DMS53 treated with DMSO at 0.1 percent for 48 hours (cell line): ENCODE measurements at regions not wholly inside any gene's neighbourhood (a gene's known extent, or its start where the extent isn't known, plus 50 kb on each side); places are given as distances from the start of the nearest gene placed in this dataset.

Experiments
- DNase-seq: peaks from one replicate; lab custom pipeline; 2025; ENCODE audit not compliant: unreplicated experiment; lab: John Stamatoyannopoulos, UW

DNA sequence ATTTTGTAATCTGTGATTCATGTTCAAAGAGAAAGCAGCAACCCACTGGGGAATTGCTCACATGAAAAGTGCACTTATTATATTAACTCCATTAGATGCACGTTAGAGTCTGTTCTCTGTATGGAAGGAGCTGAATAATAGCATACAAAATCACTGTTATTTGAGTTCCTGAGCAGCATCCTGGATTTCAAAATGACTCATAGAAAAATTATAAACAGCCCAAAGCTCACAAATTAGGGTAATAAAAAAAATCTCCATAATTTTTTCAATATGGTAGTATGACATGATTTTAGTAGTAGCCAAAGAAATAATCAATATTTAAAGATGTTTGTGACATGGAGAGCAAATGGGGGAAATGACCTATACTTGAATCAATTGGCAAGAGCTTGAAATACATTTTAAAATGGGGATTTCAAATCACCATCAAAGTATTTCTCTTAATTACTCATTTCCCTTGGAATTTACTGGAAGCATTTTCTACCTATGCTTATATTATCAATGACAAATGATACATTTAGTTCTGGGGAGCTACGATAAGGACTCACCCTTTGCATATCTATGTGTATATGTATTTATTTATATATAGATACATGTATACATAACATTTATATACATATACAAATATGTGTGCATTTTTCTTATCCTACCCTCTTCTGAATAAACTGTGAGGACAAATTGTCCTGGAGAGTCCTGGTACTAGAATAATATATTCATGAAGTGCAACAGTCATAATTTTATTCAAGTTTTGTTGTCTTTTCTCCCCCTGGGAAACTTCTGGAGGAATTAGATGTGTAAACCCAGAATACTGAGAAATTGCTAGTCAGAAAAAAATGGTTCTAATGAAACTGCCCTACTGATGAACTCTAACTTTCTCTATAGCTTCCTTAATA, 116.3 kb downstream of the RPL22L1 start:
- DNase-seq = no peak

DNA sequence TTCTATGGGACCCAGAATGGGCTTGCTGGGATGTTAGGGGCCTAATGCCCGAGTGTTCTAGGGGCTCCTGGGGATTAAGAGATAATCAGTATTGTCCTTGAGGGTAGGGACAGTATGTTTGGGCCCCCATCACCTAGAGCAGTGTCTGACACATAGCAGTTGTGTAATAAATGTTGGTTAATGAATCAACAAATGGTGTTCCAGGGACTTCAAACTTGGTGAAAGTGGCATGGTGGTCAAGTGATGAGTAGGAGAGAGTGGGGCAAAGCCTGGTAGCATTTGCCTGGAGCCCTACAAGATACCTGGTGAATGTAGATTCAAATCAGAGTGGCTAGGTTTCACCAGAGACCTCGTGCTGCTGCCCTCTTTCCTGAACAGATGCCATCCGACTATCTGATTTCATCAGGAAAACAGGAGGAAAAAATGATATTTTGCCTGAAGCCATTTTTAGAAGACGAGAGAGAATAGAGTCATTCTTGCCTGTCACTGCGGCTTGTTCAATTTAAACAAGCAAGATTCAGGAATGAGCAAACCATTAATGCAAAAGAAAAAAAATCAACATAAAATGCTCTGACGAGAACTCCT, 117.3 kb downstream of the RPL22L1 start:
- DNase-seq = no peak

DNA sequence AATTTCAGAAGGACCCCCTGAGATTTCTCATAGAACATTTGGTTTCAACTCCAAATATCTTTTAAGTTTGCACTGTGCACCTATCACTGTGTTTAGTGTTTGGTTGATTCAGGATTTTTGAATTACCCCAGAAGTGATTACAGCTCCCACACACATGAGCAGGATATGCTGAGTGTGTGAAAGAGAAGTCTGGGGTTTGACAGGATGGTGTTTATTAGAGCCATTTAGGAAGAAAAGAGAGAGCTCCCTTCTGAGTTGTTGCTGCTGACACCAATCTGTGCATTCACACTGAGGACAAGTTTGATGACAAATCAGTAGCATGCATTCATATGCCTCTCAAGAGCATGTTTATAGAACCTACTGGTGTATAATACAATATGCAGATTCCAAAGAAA, 118.1 kb downstream of the RPL22L1 start:
- no peak for DNase-seq

DNA sequence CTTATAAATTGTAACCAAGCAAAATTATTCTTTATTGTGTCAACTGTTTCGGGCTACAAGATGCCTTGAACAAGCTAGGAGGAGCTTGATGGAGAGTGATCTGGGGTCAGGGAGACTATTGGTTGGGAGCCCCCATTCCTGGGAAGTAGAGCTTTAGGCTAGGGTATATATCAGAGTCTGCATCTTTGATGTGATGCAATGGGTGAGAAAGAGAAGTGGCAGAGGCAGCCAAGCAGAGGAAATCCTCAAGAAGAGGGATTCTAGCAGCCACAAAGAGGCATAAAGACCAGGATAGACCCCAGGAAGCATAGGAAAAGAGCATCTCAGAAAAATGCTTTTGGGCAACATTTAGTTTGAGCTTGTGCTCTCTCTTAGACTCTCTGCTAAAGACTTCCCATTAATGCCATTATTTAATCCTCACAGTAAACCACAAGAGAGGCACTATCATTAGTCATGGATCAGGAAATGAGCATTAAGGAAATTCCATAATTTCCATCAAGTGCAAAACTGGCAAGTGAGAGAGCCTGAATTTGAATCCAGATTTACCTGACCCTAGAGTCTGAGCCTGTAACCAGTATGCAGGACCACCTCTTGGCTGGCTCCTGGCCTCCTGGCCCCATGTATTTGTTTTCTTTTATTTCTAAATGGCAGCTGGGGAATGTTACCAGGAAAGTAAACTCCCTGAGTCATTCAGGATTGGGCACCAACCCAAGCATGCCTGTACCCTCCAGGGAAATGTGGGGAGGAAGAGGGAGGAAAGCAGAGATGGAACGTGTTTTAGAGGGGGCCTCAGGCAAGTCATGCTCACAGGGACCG, 118.7 kb downstream of the RPL22L1 start:
- DNase-seq = no peak

DNA sequence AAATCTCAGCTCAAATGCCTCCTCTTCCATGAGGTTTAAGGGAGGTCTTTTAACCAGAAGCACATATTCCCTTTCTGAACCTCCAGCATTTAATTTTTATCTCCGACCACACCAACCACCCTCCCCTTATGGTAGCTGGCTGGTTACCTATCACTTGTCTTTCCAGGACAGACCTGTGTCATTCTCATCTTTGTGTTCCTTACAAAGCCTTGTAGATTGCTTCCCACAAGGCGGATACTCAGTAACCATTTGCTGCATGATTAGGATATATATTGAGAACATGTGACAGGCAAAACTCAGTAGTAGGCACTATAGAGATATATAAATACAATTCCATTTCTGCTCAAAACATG, 119.5 kb downstream of the RPL22L1 start:
- DNase-seq = no peak

DNA sequence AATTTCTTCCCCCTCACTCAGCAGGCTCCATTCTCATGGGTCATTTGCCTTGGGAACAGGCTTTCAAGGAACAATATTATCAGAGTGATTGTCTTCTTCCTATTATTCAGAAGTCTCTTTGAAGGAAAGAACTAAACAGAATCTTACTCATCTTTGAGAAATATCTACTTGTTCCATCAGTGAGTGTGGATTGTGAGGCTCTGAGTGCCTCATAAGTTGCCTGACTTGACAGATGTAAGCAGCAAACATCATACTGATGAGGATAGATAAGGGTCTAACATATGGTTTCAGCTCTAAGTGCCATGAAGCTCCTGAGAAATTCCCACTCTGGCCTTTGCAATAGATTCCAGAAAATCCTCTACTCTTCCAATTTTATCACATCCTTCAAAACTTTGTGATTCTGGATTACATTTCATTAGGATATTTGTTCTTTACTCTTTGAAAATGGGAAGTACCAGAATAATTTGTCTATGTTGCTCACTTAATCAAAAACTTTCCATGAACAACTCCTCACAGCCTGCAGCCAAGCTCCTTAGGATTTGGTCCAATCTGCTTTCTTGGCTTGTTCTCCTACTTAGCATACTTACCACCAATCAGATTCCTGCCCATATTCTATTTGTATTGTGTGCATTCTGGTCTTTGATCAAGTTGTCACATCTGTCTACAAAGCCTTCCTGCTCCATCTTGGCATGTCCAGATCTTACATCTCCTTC, 120.1 kb downstream of the RPL22L1 start:
- no peak for DNase-seq

DNA sequence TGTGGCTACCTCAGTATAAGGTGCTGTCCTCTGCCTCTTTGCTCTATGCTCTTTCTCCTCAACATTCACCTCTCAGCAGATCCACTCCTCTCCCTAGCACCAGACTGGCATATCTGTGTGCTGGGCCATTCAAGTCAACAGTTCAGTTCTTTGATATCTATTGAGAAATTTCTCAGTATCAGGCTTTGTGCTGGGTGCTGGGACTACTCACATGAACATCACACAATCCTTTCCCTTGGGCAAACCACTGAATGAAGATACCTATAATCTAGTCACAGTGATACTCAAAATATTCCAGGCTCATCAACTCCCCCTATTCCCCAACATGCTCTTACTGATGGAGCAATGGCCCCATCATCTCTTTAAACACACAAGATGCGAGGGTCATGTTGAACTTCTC, 120.8 kb downstream of the RPL22L1 start:
- no peak for DNase-seq

DNA sequence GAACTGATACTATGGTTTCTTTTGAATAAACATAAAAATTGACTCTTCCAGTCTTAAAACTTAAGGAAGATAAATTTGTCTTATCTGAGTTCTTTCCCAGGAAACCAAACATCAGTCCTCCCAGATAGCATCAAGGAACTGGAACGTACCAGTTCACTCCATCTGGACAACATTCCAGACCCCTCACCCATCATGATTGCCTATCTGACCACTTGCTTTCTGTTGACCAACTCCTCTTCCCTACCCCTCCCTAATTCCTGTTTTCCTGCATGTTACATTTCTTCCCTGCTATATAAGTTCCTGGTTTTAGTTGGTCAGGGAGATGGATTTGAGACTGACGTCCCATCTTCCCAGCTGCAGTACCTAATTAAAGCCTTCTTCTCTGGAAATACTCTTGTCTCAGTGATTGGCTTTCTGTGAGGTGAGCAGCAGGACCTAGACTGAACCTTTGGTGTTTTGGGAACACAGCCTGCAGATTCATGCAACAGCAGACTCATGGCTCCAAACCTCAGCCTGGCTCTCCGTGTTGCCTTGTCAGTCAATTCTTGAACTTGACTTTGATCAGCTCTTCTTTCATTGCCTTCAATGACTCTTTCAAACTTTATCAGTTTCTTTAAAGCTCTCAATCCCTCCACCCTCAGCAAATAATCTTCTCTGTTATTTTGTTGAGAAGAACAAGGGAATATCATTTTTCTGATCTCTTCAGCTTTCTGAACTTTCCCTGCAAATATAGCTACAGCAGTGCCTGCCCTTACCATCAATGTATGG, 123.6 kb downstream of the RPL22L1 start:
- DNase-seq = no peak

DNA sequence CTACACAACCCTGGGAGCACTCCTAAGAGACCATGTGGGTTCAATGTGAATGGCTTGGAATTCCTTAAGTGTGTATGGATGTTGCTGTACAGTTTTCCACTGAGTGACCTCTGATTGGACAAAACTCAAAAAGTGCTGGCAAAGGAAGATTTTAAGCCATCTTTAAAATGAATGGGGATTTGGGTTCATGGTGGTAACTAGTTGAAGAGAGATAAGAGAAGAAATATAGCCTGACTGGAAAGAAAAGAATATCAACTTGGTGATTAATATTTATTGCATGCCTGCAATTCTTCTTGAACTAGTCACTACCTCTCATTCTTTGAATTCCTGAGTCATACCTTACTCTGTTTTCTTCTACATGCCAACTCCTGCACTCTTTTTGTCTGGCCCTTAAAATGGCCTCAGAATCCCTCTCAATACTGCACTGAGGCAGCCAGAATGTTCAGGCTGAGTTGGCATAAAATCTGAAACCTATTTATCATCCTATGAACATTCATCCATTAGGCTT, 124.7 kb downstream of the RPL22L1 start:
- DNase-seq = no peak

DNA sequence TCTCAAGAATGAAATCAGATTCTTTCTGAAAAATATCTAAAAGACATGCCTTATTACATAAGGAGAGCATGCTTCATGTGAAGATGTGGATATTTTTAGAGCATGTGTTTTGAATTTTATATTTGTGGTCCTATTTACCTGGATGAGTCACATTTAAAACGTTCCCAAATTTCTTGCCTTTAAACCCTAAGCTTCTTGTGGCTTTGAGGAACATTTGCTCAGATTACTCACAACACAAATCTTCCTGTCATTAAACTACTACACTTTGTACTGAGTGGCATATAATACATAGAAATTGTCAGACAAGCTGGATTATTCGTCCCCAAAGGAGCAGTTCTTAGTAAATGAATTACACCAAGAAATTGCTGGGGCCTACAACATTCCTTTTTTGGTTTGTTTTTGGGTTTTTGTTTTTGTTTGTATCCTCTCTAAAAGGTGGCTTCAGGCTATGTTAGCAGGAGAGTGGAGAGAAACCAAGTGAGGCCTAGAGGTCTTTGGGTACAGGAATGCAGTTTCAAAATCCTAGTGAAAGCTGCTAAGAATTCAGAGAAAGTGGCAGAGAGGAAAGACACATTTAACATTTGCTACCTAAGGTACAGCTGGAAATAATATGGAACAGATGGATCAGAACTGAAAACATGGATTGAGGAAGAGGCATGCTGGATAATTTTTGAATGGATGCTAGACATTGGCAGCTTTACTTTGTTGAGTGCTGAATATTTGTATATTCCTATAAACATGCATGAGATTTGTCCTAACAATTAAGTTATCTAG, 128.1 kb downstream of the RPL22L1 start:
- DNase-seq = no peak

DNA sequence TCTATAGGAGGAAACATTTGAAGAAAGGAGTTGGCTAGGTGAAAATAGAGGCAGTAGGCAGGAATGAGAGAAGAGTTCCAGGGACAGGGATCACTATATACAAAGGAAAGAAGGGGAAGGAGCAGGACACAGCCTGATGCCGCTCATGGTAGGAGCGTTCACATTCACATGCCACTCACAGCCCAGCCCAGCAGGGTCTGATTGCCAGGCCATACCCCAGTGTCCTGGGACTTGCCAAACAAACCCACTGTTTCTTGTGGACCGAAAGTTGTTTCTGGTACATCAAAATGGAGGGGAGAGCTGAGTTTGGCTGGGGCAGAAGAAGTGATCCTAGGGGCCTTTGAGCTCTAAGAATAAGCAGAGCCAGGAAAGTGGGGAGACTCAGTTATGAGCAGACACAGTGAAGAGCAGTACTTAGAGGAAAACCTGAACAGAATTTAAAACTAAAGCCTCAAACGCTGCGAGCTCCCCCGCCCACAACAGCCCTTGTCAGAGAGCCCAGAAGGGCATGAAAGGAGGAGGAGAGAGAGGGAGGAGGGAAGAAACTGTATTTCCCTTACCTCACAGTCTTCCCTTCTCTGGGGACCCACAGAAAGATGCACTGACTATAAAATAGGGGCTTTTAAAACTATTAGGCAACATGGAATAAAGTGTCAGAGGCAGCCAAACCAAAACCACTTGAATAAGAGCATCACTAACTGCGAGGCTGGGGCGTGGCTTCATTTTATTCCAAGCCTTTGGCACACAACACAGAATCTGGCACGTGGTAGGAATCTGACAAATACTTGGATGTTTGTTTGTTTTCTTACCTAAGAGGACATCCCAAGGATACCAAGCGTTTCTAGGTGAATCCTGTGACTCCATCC, 129.0 kb downstream of the RPL22L1 start:
- no peak for DNase-seq

DNA sequence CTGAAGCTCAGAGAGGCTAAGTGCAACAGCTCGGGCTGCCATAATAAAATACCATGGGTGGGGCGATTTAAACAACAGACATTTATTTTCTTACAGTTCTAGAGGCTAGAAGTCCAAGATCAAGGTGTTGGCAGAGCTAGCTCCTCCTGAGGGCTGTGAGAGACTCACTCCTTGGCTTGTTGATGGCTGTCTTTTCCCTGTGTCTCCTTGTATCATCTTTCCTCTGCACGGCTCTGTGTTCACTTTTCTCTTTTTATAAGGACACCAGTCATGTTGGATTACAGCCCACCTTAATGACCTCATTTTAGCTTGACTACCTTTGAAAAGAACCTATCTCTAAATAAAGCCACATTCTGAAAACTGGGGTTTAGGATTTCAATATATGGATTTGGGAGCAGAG, 129.7 kb downstream of the RPL22L1 start:
- no peak for DNase-seq

DNA sequence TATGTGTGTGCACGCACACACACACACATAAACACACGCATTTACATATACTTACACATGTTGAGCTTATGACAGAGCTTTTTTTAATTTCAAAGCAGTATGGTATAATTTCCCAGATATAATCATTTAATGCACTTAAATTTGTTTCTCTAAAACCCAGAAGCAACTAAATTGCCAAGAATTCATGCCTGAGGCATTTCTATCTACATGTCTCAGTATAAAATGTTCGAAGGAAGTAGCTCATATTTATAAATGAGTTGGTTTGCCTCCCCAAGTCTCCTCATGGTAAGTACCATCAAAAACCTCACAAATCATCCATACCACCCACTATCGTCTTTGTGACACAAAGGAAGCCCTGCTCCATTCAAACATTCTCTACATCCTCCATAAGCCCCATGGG, 130.6 kb downstream of the RPL22L1 start:
- no peak for DNase-seq

DNA sequence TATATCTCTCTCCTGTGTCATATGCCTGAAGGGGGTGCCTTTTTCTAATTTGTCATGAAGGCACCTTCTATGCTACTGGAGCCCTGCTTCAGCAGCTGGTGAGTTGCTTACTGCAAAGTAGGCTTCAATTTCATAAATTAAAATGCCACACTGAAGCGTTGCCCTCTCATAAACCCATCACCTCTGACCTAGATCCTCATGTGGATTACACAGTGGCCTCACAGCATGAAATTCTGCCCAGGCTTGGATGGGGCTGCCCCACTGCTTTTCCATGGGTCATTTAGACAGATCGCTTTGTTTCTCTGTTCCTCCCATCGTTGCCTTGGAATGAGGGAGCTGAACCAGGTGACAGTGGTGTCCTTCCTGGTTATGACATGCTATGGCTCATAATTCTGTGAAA, 131.2 kb downstream of the RPL22L1 start:
- DNase-seq = no peak

DNA sequence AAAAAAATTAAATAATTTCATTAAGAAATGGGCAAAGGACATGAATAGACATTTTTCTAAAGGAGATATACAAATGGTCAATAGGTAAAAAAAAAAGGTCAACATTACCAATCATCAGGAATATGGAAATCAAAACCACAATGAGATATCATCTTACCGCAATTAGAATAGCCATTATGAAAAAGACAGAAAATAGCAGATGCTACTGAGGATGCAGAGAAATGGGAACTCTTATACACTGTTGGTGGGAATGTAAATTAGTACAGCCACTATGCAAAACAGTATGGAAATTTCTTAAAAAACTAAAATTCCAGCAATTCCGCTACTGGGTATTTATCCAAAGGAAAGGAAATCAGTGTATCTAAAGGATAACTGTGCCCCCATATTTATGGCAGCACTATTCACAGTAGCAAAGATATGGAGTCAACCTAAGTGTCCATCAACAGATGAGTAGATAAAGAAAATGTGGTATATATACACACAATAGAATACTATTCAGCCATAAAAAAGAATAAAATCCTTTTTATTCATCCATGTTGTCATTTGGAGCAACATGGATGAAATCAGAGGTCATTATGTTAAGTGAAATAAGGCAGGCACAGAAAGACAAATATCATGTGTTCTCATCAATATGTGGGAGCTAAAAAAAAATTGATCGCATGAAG, 132.4 kb downstream of the RPL22L1 start:
- DNase-seq = no peak

DNA sequence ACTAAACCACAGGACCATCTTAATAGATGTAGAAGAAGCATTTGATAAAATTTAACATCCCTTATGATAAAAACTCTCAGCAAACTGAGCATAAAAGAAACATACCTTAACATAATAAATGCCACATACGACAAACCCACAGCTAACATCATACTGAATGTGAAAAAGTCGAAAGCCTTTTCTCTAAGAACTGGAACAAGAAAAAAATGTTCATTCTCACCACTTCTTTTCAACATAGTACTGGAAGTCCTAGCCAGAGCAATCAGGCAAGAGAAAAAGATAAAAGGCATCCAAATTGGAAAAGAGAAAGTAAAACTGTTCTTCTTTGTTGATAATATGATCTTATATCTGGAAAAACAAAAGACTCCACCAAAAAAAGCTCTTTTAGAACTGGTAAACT, 134.2 kb downstream of the RPL22L1 start:
- DNase-seq = no peak

DNA sequence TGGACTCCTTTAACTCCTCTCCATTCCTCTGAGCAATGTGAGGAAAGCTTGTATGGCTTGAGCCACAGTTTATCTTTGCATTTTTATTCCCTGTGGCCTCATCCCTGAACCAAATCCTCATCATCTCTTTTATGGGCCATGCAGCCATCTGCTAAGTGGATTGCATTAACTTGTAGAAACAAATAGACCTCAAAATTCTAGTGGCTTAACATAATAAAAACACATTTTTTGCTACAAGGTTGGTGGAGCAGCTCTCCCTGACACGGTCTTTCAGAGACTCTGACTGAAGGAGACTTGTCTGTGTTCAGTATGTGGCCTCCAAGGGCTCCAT, 135.3 kb downstream of the RPL22L1 start:
- DNase-seq = no peak

DNA sequence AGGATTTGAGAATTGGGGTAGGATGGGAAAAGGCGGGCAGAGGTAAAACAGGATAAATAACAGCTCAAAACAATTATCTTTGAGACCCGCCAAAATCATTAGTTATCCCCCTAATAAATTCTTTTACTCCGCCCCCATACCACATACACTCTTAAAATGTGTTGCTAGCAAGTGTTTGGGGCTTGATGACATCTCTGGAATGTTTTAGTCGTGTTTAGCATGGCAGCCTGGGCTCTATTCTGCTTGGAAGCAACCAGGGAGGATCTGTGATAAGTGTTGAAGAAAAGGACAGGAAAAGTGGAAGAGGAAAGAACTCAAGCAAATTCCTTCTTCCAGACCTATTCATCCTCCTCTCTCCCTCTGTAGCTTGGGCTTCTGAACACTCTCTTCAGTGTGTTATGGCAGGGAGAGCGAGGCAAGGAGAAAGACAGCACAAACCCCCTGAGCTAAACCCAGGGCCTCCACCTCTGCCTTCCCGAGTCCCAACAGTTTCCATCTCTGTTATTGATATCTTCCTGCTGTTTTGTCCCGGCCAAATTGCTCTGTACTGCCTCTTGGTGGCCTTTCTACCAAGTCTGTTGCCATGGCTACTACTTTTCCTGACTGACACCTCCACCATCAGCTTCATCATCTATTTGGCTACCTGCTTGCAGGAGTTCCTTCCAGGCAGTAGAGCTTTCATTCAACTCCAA, 135.8 kb downstream of the RPL22L1 start:
- DNase-seq = no peak
